Activated T-helper 9 cell treated with anti-CD3 and anti-CD28 coated beads, Interleukin-2, amount 50 U/mL, for 16 hours (primary cell): ENCODE measurements at regions not wholly inside any gene's neighbourhood (a gene's known extent, or its start where the extent isn't known, plus 50 kb on each side); places are given as distances from the start of the nearest gene placed in this dataset.

Experiments used
- DNase-seq: peaks from one replicate; pipeline ENCODE4 v3.0.0-alpha.2; 2020; ENCODE audit warnings: low read depth

DNA sequence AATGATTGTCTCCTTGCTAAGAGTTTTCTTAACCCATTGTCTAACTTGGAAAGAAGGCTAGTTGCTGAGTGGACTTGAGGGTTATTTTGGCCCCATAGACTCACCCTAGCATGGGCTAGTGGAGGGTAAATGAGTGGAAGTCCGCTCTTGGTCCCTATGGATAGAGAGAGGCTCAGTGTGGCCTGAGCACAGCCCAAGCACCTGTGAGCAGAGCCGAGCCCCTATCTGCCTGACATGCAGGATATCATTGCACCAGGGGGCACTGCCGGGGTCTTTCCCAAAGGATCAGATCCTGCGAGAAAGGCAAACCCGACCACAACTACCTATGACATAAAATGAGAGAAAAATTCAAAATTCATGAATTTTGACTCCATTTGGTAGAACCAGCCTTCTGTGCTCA is 70.6 kb upstream of the GGTLC1 start:
- DNase-seq, result no peak

DNA sequence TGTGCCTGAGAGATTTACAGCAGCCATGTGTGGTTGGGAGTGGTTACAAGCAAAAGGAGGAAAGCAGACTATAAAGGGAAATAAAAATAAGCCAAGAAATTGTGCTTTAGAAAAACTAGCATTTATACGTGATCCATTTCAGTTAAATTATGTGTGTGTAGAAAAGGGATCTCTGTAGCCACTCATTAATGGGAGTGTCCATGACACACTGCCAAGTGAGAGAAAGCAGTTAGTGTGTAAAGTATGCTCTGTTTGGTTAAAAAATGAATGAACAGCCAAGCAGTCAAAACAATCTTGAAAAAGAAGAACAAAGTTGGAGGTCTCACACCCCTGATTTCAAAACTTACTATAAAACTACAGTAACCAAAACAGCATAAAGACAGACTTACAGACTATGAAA is 67.9 kb upstream of the GGTLC1 start:
- DNase-seq, result no peak

DNA sequence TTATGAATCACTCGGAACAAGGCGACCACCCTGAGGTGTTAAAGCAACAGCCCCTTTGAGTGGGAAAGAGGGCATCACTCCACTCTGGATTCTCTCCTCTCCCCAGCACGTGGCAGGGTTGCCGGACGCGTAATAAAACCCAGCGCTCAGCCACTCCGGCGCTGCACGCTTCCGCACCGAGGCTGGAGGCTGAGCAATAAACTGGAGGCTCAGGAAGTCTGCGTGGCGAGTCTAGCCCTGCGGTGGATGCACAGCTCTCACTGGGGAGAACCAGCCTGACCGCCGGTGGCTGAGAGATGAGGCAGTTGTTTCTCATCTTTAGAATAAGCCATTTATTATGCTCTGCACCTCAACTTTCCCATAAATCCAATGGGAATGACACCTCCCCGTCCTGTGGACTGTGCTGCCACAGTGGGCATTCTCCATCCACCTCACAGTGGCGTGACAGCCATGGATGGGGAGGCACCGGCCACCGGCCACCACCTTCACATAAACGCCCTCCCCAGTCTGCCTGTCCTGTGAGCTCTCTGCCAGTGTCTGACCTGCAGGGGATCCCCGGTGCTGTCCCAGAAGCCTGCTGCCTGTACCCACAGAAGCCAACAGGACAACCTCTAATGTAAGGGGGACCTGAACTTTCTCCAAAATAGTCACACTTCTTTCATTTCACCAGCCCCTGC is 64.2 kb upstream of the GGTLC1 start:
- DNase-seq, result no peak

DNA sequence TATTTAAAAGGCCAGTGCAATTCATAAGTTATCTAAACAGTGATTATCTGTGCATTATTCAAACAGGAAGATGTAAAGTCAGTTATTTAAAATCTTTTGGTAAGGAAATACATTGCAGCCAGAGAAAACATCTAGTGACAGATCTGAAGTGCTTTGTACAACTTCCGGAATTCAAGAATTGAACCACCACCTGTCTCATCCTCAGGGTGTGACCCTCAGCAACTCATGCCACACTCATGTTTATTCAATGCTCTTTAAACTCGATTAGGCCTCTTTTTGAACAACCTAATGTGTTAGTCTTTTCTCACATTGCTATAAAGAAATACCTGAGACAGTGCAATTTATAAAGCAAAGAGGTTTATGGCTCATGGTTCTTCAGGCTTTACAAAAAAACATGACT is 62.6 kb upstream of the GGTLC1 start:
- DNase-seq, result no peak

DNA sequence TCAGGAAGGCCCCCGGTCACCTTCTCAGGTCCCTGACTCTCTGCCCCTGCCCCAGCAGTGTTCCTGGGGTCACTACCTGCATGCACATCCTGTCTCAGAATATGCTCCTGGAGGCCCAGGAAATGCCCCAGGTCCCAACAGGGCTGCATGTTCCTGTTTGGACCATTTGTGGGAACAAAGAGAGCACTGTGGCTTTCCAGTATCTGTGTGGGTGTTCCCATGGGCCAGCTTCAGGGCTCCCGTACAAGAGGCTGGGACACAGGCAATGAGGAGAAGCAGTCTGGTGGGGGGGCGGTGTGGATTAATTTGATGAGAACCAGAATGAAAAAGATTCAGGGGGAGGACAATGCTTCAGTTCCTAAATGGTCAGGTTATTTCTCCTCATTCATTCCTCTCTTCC is 61.5 kb upstream of the GGTLC1 start:
- DNase-seq, result no peak

GRCh38 chr20:24049081-24049480 is 60.5 kb upstream of the GGTLC1 start:
- no peak for DNase-seq

DNA sequence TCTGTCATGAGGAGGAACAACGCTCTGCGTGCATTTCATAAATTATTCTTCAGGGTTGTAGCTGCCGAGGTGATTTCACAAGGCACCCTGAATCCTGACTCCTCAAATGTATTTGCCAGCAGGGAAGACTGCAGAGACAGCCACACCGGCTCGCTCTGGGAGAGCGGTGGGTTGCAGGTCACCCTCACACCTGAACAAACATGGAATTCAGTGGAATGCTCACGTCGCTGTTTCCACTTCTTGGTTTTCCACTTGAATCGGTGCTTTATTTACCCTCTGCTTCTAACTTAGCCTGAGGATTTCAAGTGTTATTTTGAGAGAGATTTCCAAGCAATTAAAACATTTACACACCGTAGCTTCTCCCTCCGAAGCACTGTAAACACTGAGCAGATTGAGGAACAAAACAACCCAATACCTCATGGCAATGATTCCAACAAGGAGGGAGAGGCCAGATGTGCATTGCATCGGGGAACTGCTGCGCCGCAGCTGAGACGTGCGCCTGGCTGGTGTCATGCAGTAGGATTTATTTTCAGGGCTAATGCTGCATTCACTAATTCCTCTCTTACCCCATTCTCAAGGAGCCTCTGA is 59.5 kb upstream of the GGTLC1 start:
- no peak for DNase-seq

- DNase-seq, result no peak
Observed at GRCh38 chr20:24046888-24047287, 58.3 kb upstream of the GGTLC1 start.

DNA sequence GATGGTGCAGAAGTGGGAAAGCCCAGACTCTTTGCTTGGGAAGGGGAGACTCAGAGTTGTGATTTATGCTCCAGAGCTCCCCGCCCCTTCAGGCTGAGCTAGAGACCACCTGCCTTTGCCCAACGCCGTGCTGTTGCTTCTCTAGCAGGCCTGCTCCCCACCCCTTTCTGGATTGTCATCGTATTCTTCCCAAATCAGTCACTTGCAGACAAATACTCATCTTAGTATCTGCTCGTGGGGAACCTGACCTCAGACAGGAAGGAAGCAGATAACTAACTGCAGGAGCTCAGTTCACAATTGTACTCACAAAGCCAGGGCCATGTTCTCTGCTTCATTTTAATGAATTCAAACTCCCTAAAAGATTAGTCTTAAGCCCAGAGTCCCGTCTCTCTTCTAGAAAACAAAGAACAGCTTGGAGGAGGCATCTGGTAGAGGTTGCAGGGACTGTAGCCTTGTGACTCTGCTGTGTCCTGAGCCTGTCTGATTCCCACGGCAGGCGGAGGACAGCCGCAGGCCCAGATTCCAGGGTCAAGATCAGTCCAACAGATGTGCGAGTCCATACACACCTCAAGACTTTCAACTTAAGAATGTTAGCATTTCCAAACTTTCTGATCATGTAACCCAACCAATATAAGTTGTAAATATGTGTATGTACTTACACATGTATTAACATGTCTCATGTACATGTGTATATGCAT is 57.2 kb upstream of the GGTLC1 start:
- no peak for DNase-seq

DNA sequence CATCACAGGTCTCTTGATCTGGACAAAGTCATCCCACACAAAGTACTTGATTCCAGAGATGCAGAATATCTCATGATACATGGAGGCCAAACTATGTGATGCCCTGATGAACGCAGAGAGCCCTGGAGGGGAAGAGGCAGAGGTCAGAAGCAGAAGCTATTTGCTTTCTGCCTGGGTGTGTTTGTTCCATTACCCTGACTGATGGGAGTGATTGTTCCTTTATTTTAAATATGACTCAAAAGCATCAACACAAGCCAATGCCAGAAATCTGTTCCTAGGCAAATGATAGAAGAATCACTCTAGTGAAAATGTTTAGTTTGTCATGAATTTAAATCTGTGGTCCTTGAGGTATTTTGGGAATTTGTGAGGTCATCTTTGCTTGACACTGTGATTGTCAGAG is 54.7 kb upstream of the GGTLC1 start:
- DNase-seq, result no peak

- DNase-seq, result no peak
Observed at GRCh38 chr20:24042646-24043045, 54.1 kb upstream of the GGTLC1 start.

GRCh38 chr20:24040896-24041459 is 52.4 kb upstream of the GGTLC1 start:
- no peak for DNase-seq

DNA sequence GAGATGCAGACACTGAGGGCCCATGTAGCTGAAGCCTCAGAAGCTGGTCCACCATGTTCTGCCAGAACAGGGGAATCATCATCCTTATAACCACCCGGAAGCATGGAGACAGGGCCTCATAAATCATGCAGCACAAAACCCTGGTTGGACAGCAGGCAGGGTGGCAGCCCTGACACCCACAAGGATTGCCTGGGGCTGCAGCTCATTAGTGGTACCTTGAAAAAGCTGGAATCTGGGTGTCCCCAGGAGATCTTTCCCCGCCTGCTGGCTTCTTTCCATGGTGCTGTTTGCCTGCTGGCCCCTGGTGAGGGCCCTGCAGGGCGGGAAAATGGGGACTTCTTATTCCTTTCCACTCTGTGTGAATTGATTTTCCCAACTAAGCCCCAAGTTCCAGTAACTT is 50.6 kb upstream of the GGTLC1 start:
- no peak for DNase-seq
